OCI-LY3 (cell line): ENCODE measurements at regions not wholly inside any gene's neighbourhood (a gene's known extent, or its start where the extent isn't known, plus 50 kb on each side); places are given as distances from the start of the nearest gene placed in this dataset.

ENCODE experiments used
- H2AFZ ChIP-seq: fragments of 200-600, 300-600 bp; shearing (Covaris generic); 2 replicates; pipeline ENCODE4 v1.6.0; 2014; ENCODE audit warnings: antibody characterized with exemption, low read depth, low read length
- H3K27ac ChIP-seq: fragments of 200-600, 300-600 bp; sonication (generic); 2 replicates; pipeline ENCODE4 v1.5.1; 2014; ENCODE audit warnings: mild to moderate bottlenecking, low read length, moderate library complexity, mixed read lengths
- H3K27me3 ChIP-seq: fragments of 200-600, 300-600 bp; sonication (generic); 2 replicates; pipeline ENCODE4 v1.6.1; 2014; ENCODE audit warnings: low read depth, low read length, mixed read lengths
- H3K36me3 ChIP-seq: fragments of 200-600, 300-600 bp; sonication (generic); replicated peaks from 2 replicates; pipeline ENCODE3; 2014; ENCODE audit warnings: low read depth, low read length, mixed read lengths
- H3K4me1 ChIP-seq: fragments of 300-600, 200-600 bp; sonication (generic); 2 replicates; pipeline ENCODE4 v1.6.1; 2014; ENCODE audit warnings: low read length, mixed read lengths
- H3K4me2 ChIP-seq: fragments of 200-600, 300-600 bp; sonication (generic); 2 replicates; pipeline ENCODE4 v1.6.1; 2014; ENCODE audit warnings: low read length, mixed read lengths
- H3K4me3 ChIP-seq: fragments of 300-600, 200-600 bp; sonication (generic); 2 replicates; pipeline ENCODE4 v1.5.1; 2014; ENCODE audit warnings: antibody characterized with exemption, mild to moderate bottlenecking, low read length, moderate library complexity
- H3K79me2 ChIP-seq: fragments of 300-600, 200-600 bp; shearing (Covaris generic); 2 replicates; pipeline ENCODE4 v1.6.1; 2014; ENCODE audit warnings: mild to moderate bottlenecking, low read length, mixed read lengths
- H3K9ac ChIP-seq: fragments of 300-600, 200-600 bp; shearing (Covaris generic); 2 replicates; pipeline ENCODE4 v1.6.0; 2014; ENCODE audit warnings: mild to moderate bottlenecking, low read length, moderate library complexity
- H3K9me3 ChIP-seq: fragments of 200-600, 300-600 bp; shearing (Covaris generic); 2 replicates; pipeline ENCODE4 v1.6.1; 2014; ENCODE audit warnings: low read length, mixed read lengths; ENCODE audit not compliant: insufficient read depth
- H4K20me1 ChIP-seq: fragments of 200-600, 300-600 bp; sonication (generic); 2 replicates; pipeline ENCODE4 v1.6.1; 2016; ENCODE audit warnings: low read length, mixed read lengths; ENCODE audit not compliant: insufficient read depth
- EZH2phosphoT487 ChIP-seq: fragments of 200-600 bp; shearing (Covaris generic); IDR thresholded peaks from 2 replicates; pipeline ENCODE4 v1.6.1; 2018; ENCODE audit warnings: antibody characterized with exemption, mixed run types, low read depth
- TF ChIP-seq, protein P1 (sequence below): fragments of 200-600, 300-600 bp; sonication (generic); IDR thresholded peaks from 2 replicates; pipeline ENCODE4 v1.5.1; 2014; ENCODE audit warnings: antibody characterized with exemption, low read length, low read depth

- no peak overlapping the region for H2AFZ ChIP-seq
- no peak overlapping the region for H3K4me2 ChIP-seq
- H3K9ac ChIP-seq: no peak overlapping the region
- no peaks in the 10 kb centered on the region for H3K9me3 ChIP-seq
- H3K79me2 ChIP-seq: no peaks in the 10 kb centered on the region
- no peaks in the 10 kb centered on the region for H3K36me3 ChIP-seq
- no peaks in the 10 kb centered on the region for H3K27me3 ChIP-seq
- H3K4me1 ChIP-seq: no peaks in the 10 kb centered on the region
- H3K4me3 ChIP-seq: no peak overlapping the region
- no peaks in the 10 kb centered on the region for H4K20me1 ChIP-seq
- TF ChIP-seq, protein P1, sequence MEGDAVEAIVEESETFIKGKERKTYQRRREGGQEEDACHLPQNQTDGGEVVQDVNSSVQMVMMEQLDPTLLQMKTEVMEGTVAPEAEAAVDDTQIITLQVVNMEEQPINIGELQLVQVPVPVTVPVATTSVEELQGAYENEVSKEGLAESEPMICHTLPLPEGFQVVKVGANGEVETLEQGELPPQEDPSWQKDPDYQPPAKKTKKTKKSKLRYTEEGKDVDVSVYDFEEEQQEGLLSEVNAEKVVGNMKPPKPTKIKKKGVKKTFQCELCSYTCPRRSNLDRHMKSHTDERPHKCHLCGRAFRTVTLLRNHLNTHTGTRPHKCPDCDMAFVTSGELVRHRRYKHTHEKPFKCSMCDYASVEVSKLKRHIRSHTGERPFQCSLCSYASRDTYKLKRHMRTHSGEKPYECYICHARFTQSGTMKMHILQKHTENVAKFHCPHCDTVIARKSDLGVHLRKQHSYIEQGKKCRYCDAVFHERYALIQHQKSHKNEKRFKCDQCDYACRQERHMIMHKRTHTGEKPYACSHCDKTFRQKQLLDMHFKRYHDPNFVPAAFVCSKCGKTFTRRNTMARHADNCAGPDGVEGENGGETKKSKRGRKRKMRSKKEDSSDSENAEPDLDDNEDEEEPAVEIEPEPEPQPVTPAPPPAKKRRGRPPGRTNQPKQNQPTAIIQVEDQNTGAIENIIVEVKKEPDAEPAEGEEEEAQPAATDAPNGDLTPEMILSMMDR: no peak
- TF ChIP-seq EZH2phosphoT487: no peak
- no peak overlapping the region for H3K27ac ChIP-seq
These were observed 72.7 kb downstream of the MRPL36 start for GRCh38 chr5:1726956-1727355.

DNA sequence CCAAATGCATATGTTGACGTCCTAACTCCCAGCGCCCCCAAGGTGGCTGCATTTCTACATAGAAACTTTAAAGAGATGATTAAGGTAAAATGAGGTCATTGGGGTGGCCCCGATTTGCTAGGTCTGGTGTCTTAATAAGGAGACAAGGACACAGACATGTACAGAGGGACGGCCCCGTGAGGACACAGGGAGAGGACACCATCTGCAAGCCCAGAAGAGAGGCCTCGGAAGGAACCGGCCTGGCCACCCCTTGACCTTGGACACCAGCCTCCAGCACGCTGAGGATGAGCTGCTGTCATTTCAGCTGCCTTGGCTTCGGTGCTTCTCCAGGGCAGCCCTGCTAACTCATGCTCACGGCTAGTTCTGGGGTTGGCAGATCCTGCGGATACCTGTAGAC is 73.2 kb downstream of the MRPL36 start:
- no peaks in the 10 kb centered on the region for H3K79me2 ChIP-seq

DNA sequence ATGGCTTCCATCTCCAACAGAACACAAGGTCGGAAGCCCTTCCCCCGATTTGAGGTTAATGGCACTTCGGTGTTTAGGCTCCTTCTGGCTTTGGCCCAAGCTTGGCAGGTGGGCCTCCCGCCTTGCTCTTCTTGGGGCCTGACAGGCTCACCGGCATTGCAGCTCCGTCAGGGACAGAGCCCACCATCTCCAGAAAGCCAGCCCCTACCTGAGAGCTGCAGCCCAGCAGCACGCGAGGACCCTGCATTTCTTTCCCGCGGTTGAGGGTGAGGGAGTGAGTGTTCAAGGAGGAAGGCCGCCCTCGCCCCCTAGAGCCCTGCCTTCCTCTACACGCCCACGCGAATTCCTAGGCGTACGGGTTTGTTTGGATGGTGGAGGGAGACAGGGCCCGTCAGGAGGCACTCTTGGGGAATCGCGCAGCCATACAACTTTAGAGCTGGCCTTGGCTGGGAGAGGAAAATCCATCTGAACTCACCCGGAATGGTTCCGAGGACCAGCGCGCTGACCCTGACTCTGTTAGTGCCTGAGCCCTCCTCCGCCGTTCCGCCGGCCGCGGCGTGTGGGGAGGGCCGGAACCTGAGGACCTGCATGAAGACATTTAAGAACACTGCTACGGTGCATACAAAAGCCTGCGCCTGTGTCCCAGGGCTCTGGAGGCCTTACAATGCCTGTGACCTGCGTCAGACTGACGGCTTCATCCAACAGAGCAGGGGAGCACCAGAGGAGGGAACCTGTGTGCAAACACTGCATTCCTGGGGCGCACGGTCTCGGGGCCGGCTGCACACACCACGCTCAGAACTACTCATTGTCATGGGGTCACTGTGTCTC is 73.8 kb downstream of the MRPL36 start:
- Histone ChIP-seq H3K4me2 (no peak overlapping the region), H3K4me1 (no peaks in the 10 kb centered on the region), H3K4me3 (no peak overlapping the region), H3K36me3 (no peaks in the 10 kb centered on the region), H4K20me1 (no peaks in the 10 kb centered on the region), H3K9ac (no peak overlapping the region), H3K27ac (no peak overlapping the region), H3K79me2 (no peaks in the 10 kb centered on the region), H3K27me3 (no peaks in the 10 kb centered on the region), H2AFZ (no peak overlapping the region), H3K9me3 (no peaks in the 10 kb centered on the region)
- TF ChIP-seq, protein P1: no peak
- no peak for TF ChIP-seq EZH2phosphoT487

More for the DNA sequence above, 73.2 kb downstream of the MRPL36 start:
- H3K36me3 ChIP-seq: no peaks in the 10 kb centered on the region
- no peak overlapping the region for H3K4me3 ChIP-seq
- H3K9me3 ChIP-seq: no peaks in the 10 kb centered on the region
- H4K20me1 ChIP-seq: no peaks in the 10 kb centered on the region
- H3K27me3 ChIP-seq: no peaks in the 10 kb centered on the region
- TF ChIP-seq EZH2phosphoT487: no peak
- TF ChIP-seq, protein P1: no peak
- H3K9ac ChIP-seq: no peak overlapping the region
- no peak overlapping the region for H3K4me2 ChIP-seq
- no peak overlapping the region for H3K27ac ChIP-seq
- H2AFZ ChIP-seq: no peak overlapping the region
- H3K4me1 ChIP-seq: no peaks in the 10 kb centered on the region

GRCh38 chr5:1724822-1725602 is 74.6 kb downstream of the MRPL36 start:
- Histone ChIP-seq H3K27me3 (no peaks in the 10 kb centered on the region), H3K9ac (no peak overlapping the region)

More at GRCh38 chr5:1724822-1725602, 74.6 kb downstream of the MRPL36 start:
- H3K4me3 ChIP-seq: no peak overlapping the region
- H3K27ac ChIP-seq: no peak overlapping the region
- H2AFZ ChIP-seq: no peak overlapping the region
- TF ChIP-seq EZH2phosphoT487: no peak
- TF ChIP-seq, protein P1: no peak
- H3K4me2 ChIP-seq: no peak overlapping the region
- no peaks in the 10 kb centered on the region for H3K36me3 ChIP-seq
- no peaks in the 10 kb centered on the region for H3K79me2 ChIP-seq
- no peaks in the 10 kb centered on the region for H3K9me3 ChIP-seq
- H4K20me1 ChIP-seq: no peaks in the 10 kb centered on the region
- no peaks in the 10 kb centered on the region for H3K4me1 ChIP-seq
